Adrenal gland (tissue), 9 donors: ENCODE measurements at regions not wholly inside any gene's neighbourhood (a gene's known extent, or its start where the extent isn't known, plus 50 kb on each side); places are given as distances from the start of the nearest gene placed in this dataset.

Experiments
- DNase-seq, 7 donors: peaks; one replicate each; pipeline ENCODE4 v3.0.0-alpha.2; 2019 to 2020
- H3K27ac ChIP-seq, 5 donors: fragments of 200-600 bp; sonication (generic) in 4 of 5; 1 replicate in 3 of 5; 2 replicates in 2 of 5; pipeline versions ENCODE4 v1.5.1 to v1.8.0; 2016 to 2020; ENCODE audit warnings: mild to moderate bottlenecking in 1 of 5
- H3K27me3 ChIP-seq: fragments of 200-600 bp; 2 replicates; pipeline ENCODE4 v1.8.0; 2021
- H3K36me3 ChIP-seq, 2 donors: fragments of 200-600 bp; replicated peaks in 1 of 2; 1 replicate in 1 of 2; 2 replicates in 1 of 2; pipeline versions ENCODE4 v1.5.1 to v1.8.0; 2018 to 2022
- H3K4me1 ChIP-seq, 2 donors: fragments of 200-600 bp; replicated peaks in 1 of 2; 1 replicate in 1 of 2; 2 replicates in 1 of 2; pipeline versions ENCODE4 v1.5.1 to v1.8.0; 2018 to 2021
- H3K4me3 ChIP-seq, 4 donors: fragments of 200-600 bp; sonication (generic) in 3 of 4; one replicate each; pipeline ENCODE4 v1.5.1; 2016 to 2018
- H3K9me3 ChIP-seq, 3 donors: fragments of 200-600 bp; sonication (generic) in 1 of 3; replicated peaks in 1 of 3; 1 replicate in 2 of 3; 2 replicates in 1 of 3; pipeline versions ENCODE4 v1.5.1 to v1.8.0; 2016 to 2021
- POLR2A ChIP-seq, 2 donors: fragments of 450-650 bp; IDR thresholded peaks; one replicate each; pipeline ENCODE4 v1.6.1; 2017; ENCODE audit warnings: antibody characterized with exemption in 2 of 2, mild to moderate bottlenecking in 2 of 2, moderate library complexity in 1 of 2
- WGBS, 4 donors: extraction: QIAGEN DNeasy Blood & Tissue Kit in 2 of 4; methylation state at CpG; one replicate each; pipeline versions ENCODE4 v1.1.5 to v1.1.7; 2013 to 2017; 5-methylcytosine and 5-hydroxymethylcytosine counted together
- intact Hi-C, 2 donors: fragments of 100-400 bp; cut with DNase I; formaldehyde crosslinking; loops; one replicate each; pipeline versions ENCODE4 v1.14.1 to v1.15.0; 2022 to 2023
- TF ChIP-seq, protein P1 (sequence below), 6 experiments: fragments of 450-650 bp in 4 of 6; fragments of 200-600 bp in 2 of 6; sonication (generic) in 1 of 6; IDR thresholded peaks; 1 replicate in 5 of 6; 2 replicates in 1 of 6; pipeline versions ENCODE4 v1.5.1 to v1.8.0; 2016 to 2021; ENCODE audit warnings: antibody characterized with exemption in 6 of 6, mild to moderate bottlenecking in 2 of 6, moderate library complexity in 1 of 6
- donor health status: healthy with polysubstance abuse.
- donor health status: Bipolar disorder and iron deficiency.
- donor health status: DM: yes; HTN: yes; CAD: no.
- donor health status: DM: no; HTN: no; CAD: no.
- donor health status: DM: no; HTN: no; CAD: no.

DNA sequence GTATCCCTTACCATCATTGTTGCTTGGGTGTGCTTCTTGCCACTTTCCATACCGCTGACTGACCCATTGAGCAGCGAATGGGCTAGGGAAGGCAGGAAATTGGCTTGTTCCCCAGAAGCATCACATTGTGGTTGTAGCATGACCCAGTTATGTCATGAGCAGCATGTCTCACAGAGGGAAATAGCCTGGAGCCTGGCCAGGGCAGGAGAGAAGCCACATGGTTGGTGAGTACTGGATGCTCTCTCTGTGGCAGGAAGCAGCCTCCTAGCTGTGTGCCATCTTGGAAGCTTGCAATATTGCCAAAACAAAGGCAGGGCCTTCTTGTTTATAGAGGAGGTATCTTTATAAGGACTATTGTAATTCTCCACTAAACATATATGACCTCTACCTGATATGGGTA is 482.6 kb downstream of the PIK3C3 start:
- intact Hi-C loops: no loop called here
- Histone ChIP-seq H3K4me3 (no peak overlapping the region), H3K27ac (no peak overlapping the region), H3K27me3 (no peaks in the 10 kb centered on the region), H3K36me3 (no peaks in the 10 kb centered on the region), H3K9me3 (no peaks in the 10 kb centered on the region), H3K4me1 (no peaks in the 10 kb centered on the region)
- TF ChIP-seq, protein P1, sequence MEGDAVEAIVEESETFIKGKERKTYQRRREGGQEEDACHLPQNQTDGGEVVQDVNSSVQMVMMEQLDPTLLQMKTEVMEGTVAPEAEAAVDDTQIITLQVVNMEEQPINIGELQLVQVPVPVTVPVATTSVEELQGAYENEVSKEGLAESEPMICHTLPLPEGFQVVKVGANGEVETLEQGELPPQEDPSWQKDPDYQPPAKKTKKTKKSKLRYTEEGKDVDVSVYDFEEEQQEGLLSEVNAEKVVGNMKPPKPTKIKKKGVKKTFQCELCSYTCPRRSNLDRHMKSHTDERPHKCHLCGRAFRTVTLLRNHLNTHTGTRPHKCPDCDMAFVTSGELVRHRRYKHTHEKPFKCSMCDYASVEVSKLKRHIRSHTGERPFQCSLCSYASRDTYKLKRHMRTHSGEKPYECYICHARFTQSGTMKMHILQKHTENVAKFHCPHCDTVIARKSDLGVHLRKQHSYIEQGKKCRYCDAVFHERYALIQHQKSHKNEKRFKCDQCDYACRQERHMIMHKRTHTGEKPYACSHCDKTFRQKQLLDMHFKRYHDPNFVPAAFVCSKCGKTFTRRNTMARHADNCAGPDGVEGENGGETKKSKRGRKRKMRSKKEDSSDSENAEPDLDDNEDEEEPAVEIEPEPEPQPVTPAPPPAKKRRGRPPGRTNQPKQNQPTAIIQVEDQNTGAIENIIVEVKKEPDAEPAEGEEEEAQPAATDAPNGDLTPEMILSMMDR (IDR thresholded peaks at IDR 0.05): no peak
- no peak for TF ChIP-seq POLR2A (IDR thresholded peaks at IDR 0.05)
- peak; percentile 37 to 87 (median 63) for DNase-seq
- 50 to 80% (median 65%) methylated on average over 1 to 2 of the region's 2 CpGs for WGBS, 4 donors

DNA sequence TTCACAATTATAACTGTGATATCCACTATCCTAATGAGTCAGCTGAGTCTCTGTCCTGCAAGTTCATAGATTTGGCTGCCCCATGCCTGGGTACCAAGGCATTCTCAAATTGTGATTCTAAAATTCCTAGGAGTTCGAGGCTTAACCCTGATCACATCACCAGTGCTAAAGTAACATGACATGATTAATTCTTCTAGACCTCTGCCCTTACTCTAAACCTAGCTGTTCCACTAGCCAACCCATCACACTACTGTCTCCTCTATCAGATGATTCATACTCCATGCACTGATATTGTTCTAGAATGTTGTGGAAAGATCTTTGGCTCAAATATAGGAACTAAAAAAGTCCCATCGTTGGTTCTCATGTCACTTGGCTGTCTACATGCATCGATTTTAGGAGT is 487.6 kb downstream of the PIK3C3 start:
- Histone ChIP-seq H3K27ac (no peak overlapping the region), H3K27me3 (no peaks in the 10 kb centered on the region), H3K4me3 (no peak overlapping the region), H3K9me3 (no peaks in the 10 kb centered on the region), H3K4me1 (no peaks in the 10 kb centered on the region), H3K36me3 (no peaks in the 10 kb centered on the region)
- 63 to 75% (median 69%) methylated on average over 3 of the region's 3 CpGs for WGBS, 4 donors
- no peak for DNase-seq
- intact Hi-C loops: no loop called here
- no peak for TF ChIP-seq POLR2A (IDR thresholded peaks at IDR 0.05)
- TF ChIP-seq, protein P1 (IDR thresholded peaks at IDR 0.05): no peak

DNA sequence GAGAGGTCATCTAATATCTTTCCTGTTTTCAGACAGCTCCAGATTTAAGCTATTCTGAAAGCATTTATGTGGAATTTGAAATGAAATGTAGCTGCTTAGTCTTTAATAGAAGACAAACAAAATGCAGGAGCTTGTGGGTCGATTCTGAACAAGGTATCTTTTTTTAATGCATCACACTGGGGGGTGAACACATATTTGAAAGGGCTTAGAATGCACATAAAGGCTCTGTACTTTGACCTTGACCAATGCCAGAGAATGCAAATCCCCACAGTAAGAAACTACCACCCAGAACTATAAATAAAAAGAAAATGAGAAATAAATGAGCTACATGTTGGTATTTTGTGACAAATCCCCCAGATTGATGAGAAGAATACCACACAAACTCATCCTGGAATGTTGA is 489.3 kb downstream of the PIK3C3 start:
- no peaks in the 10 kb centered on the region for H3K4me1 ChIP-seq
- H3K27me3 ChIP-seq: no peaks in the 10 kb centered on the region
- TF ChIP-seq, protein P1 (IDR thresholded peaks at IDR 0.05): no peak
- no peak for TF ChIP-seq POLR2A (IDR thresholded peaks at IDR 0.05)
- H3K4me3 ChIP-seq: no peak overlapping the region
- no peak for DNase-seq
- intact Hi-C loops: no loop called here
- H3K27ac ChIP-seq: no peak overlapping the region
- no peaks in the 10 kb centered on the region for H3K9me3 ChIP-seq
- H3K36me3 ChIP-seq: no peaks in the 10 kb centered on the region
- WGBS, 4 donors: 27 to 44% (median 42%) methylated on average over 1 of the region's 1 CpG

DNA sequence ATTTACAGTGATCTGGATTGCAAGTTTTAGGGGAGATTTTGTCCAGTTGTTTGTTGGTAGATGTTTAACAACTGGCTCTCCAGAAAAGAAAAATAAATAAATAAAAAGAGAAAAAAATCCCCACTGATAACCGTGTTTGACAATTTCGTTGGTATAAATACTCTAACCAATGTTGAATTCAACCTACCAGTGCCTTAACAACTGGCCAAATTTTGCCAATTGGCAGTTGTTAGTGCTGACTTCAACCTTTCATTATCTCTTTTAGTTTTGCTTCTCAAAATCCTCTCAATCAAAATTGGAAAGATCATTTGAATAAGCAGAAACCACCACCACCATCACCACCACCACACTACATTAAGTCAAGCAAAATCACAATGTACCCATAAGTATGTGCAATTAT is 490.3 kb downstream of the PIK3C3 start:
- Histone ChIP-seq H3K36me3 (no peaks in the 10 kb centered on the region), H3K9me3 (no peaks in the 10 kb centered on the region), H3K4me3 (no peak overlapping the region), H3K27me3 (no peaks in the 10 kb centered on the region), H3K27ac (no peak overlapping the region), H3K4me1 (no peaks in the 10 kb centered on the region)
- intact Hi-C loops: no loop called here
- no peak for DNase-seq
- TF ChIP-seq, protein P1 (IDR thresholded peaks at IDR 0.05): no peak
- TF ChIP-seq POLR2A (IDR thresholded peaks at IDR 0.05): no peak
- 76 to 91% (median 86%) methylated on average over 2 of the region's 2 CpGs for WGBS, 4 donors
